IMR-90 (cell line): ENCODE measurements at regions not wholly inside any gene's neighbourhood (a gene's known extent, or its start where the extent isn't known, plus 50 kb on each side); places are given as distances from the start of the nearest gene placed in this dataset.

Experiments
- ATAC-seq: fragments of 200-7000 bp; cut with Tn5 transposase; 2 replicates; pipeline ENCODE4 v1.9.1; 2020; ENCODE audit warnings: low read depth, mild to moderate bottlenecking, moderate library complexity
- BruUV-seq: library from RNA; stranded (reverse); fragments of 400-500 nt; replicated peaks from 2 replicates; lab custom pipeline; 2021; lab: Mats Ljungman, UMichigan
- CTCF ChIA-PET: fragments of 300-600 bp; formaldehyde crosslinking; extraction: SDS; loops from one replicate; lab custom pipeline; 2021; ENCODE audit warnings: antibody characterized with exemption; lab: Yijun Ruan, JAX
- POLR2A ChIA-PET: fragments of 300-600 bp; sonication (Branson Sonifier 250); formaldehyde crosslinking; loops from one replicate; lab custom pipeline; 2022; ENCODE audit warnings: antibody characterized with exemption; ENCODE audit not compliant: unreplicated experiment; lab: Charles Lee
- DNase-seq: peaks from one replicate; pipeline ENCODE4 v3.0.0; 2013
- H2AFZ ChIP-seq: replicated peaks from 2 replicates; pipeline ENCODE3; 2013; ENCODE audit warnings: low read length, mild to moderate bottlenecking; ENCODE audit not compliant: poor library complexity
- H2AK5ac ChIP-seq: 2 replicates; pipeline ENCODE4 v1.6.1; 2013; ENCODE audit warnings: low read depth, low read length, inconsistent platforms
- H2AK9ac ChIP-seq: replicated peaks from 2 replicates; pipeline ENCODE3; 2013; ENCODE audit warnings: mild to moderate bottlenecking, low read depth, low read length, moderate library complexity; ENCODE audit not compliant: poor library complexity
- H2BK120ac ChIP-seq: 2 replicates; pipeline ENCODE4 v1.6.1; 2013; ENCODE audit warnings: low read depth, low read length, inconsistent platforms
- H2BK15ac ChIP-seq: 3 replicates; pipeline ENCODE4 v1.6.1; 2013; ENCODE audit warnings: low read depth, low read length, inconsistent platforms
- H2BK20ac ChIP-seq: 2 replicates; pipeline ENCODE4 v1.6.1; 2013; ENCODE audit warnings: low read depth, mild to moderate bottlenecking, inconsistent platforms, low read length, moderate library complexity
- H2BK5ac ChIP-seq: 2 replicates; pipeline ENCODE4 v1.6.1; 2013; ENCODE audit warnings: mild to moderate bottlenecking, low read depth, low read length, inconsistent platforms; ENCODE audit not compliant: poor library complexity, severe bottlenecking
- H3K14ac ChIP-seq: replicated peaks from 2 replicates; pipeline ENCODE4 v1.6.1; 2013; ENCODE audit warnings: low read depth, low read length, inconsistent platforms
- H3K18ac ChIP-seq: 2 replicates; pipeline ENCODE4 v1.6.1; 2013; ENCODE audit warnings: low read depth, low read length, control low read depth
- H3K23ac ChIP-seq: 2 replicates; pipeline ENCODE4 v1.6.1; 2013; ENCODE audit warnings: low read depth, low read length, inconsistent platforms
- H3K27ac ChIP-seq: 2 replicates; pipeline ENCODE4 v1.5.1; 2013; ENCODE audit warnings: mild to moderate bottlenecking, control low read depth, low read length; ENCODE audit not compliant: insufficient read depth
- H3K27me3 ChIP-seq: 2 replicates; pipeline ENCODE4 v1.6.1; 2013; ENCODE audit warnings: low read length; ENCODE audit not compliant: control insufficient read depth, insufficient read depth
- H3K36me3 ChIP-seq: 2 replicates; pipeline ENCODE4 v1.6.1; 2013; ENCODE audit warnings: low read length, mixed read lengths; ENCODE audit not compliant: control insufficient read depth, insufficient read depth
- H3K4ac ChIP-seq: 2 replicates; pipeline ENCODE4 v1.6.1; 2013; ENCODE audit warnings: low read depth, low read length, inconsistent platforms
- H3K4me1 ChIP-seq: 2 replicates; pipeline ENCODE4 v1.6.1; 2013; ENCODE audit warnings: low read length, mixed read lengths; ENCODE audit not compliant: control insufficient read depth, insufficient read depth
- H3K4me2 ChIP-seq: 2 replicates; pipeline ENCODE4 v1.6.1; 2013; ENCODE audit warnings: low read depth, mild to moderate bottlenecking, control low read depth, low read length, moderate library complexity
- H3K4me3 ChIP-seq: 2 replicates; pipeline ENCODE4 v1.5.1; 2013; ENCODE audit warnings: low read depth, mild to moderate bottlenecking, control low read depth, low read length, moderate library complexity; ENCODE audit not compliant: insufficient read depth
- H3K56ac ChIP-seq: 2 replicates; pipeline ENCODE4 v1.6.1; 2013; ENCODE audit warnings: low read length, inconsistent platforms; ENCODE audit not compliant: insufficient read depth; ENCODE audit errors: extremely low read depth
- H3K79me1 ChIP-seq, 2 experiments: 2 replicates each; pipeline ENCODE4 v1.6.1; 2013; ENCODE audit warnings: low read length in 2 of 2, inconsistent platforms in 1 of 2, low read depth in 1 of 2
- H3K9ac ChIP-seq: 2 replicates; pipeline ENCODE4 v1.6.1; 2013; ENCODE audit warnings: low read depth, low read length, control low read depth
- H3K9me1 ChIP-seq: 2 replicates; pipeline ENCODE4 v1.6.1; 2013; ENCODE audit warnings: low read length, inconsistent platforms; ENCODE audit not compliant: insufficient read depth
- H3K9me3 ChIP-seq: 2 replicates; pipeline ENCODE4 v1.6.1; 2013; ENCODE audit warnings: low read length; ENCODE audit not compliant: control insufficient read depth, insufficient read depth
- H4K20me1 ChIP-seq: 2 replicates; pipeline ENCODE4 v1.6.1; 2013; ENCODE audit warnings: low read length, inconsistent platforms; ENCODE audit not compliant: insufficient read depth
- H4K5ac ChIP-seq: 2 replicates; pipeline ENCODE4 v1.6.1; 2013; ENCODE audit warnings: mild to moderate bottlenecking, low read depth, low read length, control low read depth
- H4K8ac ChIP-seq, 2 experiments: 2 replicates each; pipeline ENCODE4 v1.6.1; 2013; ENCODE audit warnings: low read depth in 2 of 2, low read length in 2 of 2, control low read depth in 1 of 2, inconsistent platforms in 1 of 2
- H4K91ac ChIP-seq: 2 replicates; pipeline ENCODE4 v1.6.1; 2013; ENCODE audit warnings: low read depth, low read length, inconsistent platforms; ENCODE audit not compliant: insufficient read depth
- BHLHE40 ChIP-seq: fragments of 150-350 bp; IDR thresholded peaks from 2 replicates; pipeline ENCODE4 v1.6.1; 2016; ENCODE audit warnings: mild to moderate bottlenecking, low read depth, low read length
- CEBPB ChIP-seq: IDR thresholded peaks from 2 replicates; pipeline ENCODE4 v1.6.1; 2012; ENCODE audit warnings: low read depth, low read length, improper control_type of control experiment
- CHD1 ChIP-seq: IDR thresholded peaks from 2 replicates; pipeline ENCODE4 v1.6.1; 2012; ENCODE audit warnings: low read depth, low read length, improper control_type of control experiment
- FOS ChIP-seq: fragments of 150-350 bp; IDR thresholded peaks from 2 replicates; pipeline ENCODE4 v1.6.1; 2016; ENCODE audit warnings: low read depth, low read length
- MAFK ChIP-seq: IDR thresholded peaks from 2 replicates; pipeline ENCODE4 v1.6.1; 2012; ENCODE audit warnings: low read depth, low read length, improper control_type of control experiment
- MAZ ChIP-seq: IDR thresholded peaks from 2 replicates; pipeline ENCODE4 v1.6.1; 2012; ENCODE audit warnings: low read depth, mild to moderate bottlenecking, low read length, improper control_type of control experiment, moderate library complexity, borderline replicate concordance
- MXI1 ChIP-seq: IDR thresholded peaks from 2 replicates; pipeline ENCODE4 v1.6.1; 2012; ENCODE audit warnings: low read depth, mild to moderate bottlenecking, low read length, moderate library complexity, borderline replicate concordance
- NFE2L2 ChIP-seq: fragments of 150-350 bp; IDR thresholded peaks from 2 replicates; pipeline ENCODE4 v1.6.1; 2016; ENCODE audit warnings: low read depth, mild to moderate bottlenecking, low read length
- POLR2A ChIP-seq: IDR thresholded peaks from 2 replicates; pipeline ENCODE4 v1.6.1; 2012; ENCODE audit warnings: mild to moderate bottlenecking, low read depth, low read length
- RCOR1 ChIP-seq: IDR thresholded peaks from 2 replicates; pipeline ENCODE4 v1.6.1; 2012; ENCODE audit warnings: mild to moderate bottlenecking, low read length, improper control_type of control experiment; ENCODE audit not compliant: insufficient replicate concordance
- RFX5 ChIP-seq: IDR thresholded peaks from 2 replicates; pipeline ENCODE4 v1.8.0; 2012; ENCODE audit warnings: low read depth, mild to moderate bottlenecking, low read length, moderate library complexity
- SMC3 ChIP-seq: fragments of 150-350 bp; IDR thresholded peaks from 2 replicates; pipeline ENCODE4 v1.6.1; 2016; ENCODE audit warnings: low read depth, mild to moderate bottlenecking, antibody characterized with exemption, low read length, moderate library complexity
- WGBS, 2 experiments: methylation state at CpG; one replicate each; pipeline versions ENCODE4 v1.1.5 to v1.1.7; 2013; ENCODE audit warnings: missing lambda C conversion rate in 2 of 2; ENCODE audit not compliant: insufficient read length in 1 of 2; ENCODE audit errors: extremely low coverage in 2 of 2; 5-methylcytosine and 5-hydroxymethylcytosine counted together
- dilution Hi-C: fragments of 300-500 bp; cut with HindIII; formaldehyde crosslinking; loops from one replicate; pipeline ENCODE4 v1.14.3; 2018; ENCODE audit warnings: low sequenced_read_pairs; ENCODE audit not compliant: unreplicated experiment
- in situ Hi-C: fragments of 300-500 bp; cut with MboI; formaldehyde crosslinking; loops from 3 replicates; pipeline ENCODE4 v1.14.3; 2019; ENCODE audit warnings: low sequenced_read_pairs, inconsistent platforms, mixed read lengths
- intact Hi-C: fragments of 100-400 bp; cut with micrococcal nuclease; formaldehyde crosslinking; loops from 2 replicates; pipeline ENCODE4 v1.10.0; 2022
- TF ChIP-seq, protein P1 (sequence below): fragments of 150-350 bp; IDR thresholded peaks from 2 replicates; pipeline ENCODE4 v1.6.1; 2016; ENCODE audit warnings: low read depth, mild to moderate bottlenecking, low read length, moderate library complexity, borderline replicate concordance
- TF ChIP-seq, protein P2 (sequence below): fragments of 150-350 bp; IDR thresholded peaks from 2 replicates; pipeline ENCODE4 v1.6.1; 2017; ENCODE audit warnings: mild to moderate bottlenecking, antibody characterized with exemption, low read length, low read depth
- TF ChIP-seq, protein P3 (sequence below): conservative IDR thresholded peaks from 2 replicates; pipeline ENCODE4 v1.5.1; 2012; ENCODE audit warnings: mild to moderate bottlenecking, low read depth, low read length, improper control_type of control experiment

DNA sequence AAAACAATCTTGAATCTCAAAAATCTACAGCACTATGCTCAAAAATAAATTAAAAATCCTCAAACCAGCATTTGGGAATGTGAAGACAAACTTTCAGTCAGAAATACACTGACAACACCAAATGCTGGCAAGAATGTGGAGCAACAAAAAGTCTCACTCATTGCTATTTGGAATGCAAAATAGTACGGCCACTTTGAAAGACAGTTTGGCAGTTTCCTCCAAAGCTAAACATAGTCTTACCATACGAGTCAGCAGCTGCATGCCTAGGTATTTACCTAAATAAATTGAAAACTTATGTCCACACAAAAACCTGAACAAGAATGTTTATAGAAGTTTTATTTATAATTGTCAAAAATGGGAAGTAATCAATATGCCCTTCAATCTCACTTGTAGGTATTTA is 904.2 kb upstream of the LRRC4C start:
- intact Hi-C loops: no loop called here
- H3K27ac ChIP-seq: no peak overlapping the region
- H2AK5ac ChIP-seq: no peak overlapping the region
- no peak overlapping the region for H3K4me3 ChIP-seq
- H3K18ac ChIP-seq: no peak overlapping the region
- H3K9ac ChIP-seq: no peak overlapping the region
- H2BK5ac ChIP-seq: no peak overlapping the region
- ChIA-PET CTCF (no interaction called here), POLR2A (no interaction called here)
- ATAC-seq: no peak
- no peak overlapping the region for H2BK15ac ChIP-seq
- H2BK120ac ChIP-seq: no peak overlapping the region
- no peak overlapping the region for H3K23ac ChIP-seq
- no peak overlapping the region for H3K14ac ChIP-seq
- no peak overlapping the region for H2BK20ac ChIP-seq
- TF ChIP-seq CHD1 (no peak), NFE2L2 (no peak), RFX5 (no peak), MXI1 (no peak), FOS (no peak), SMC3 (no peak), RCOR1 (no peak), POLR2A (no peak), BHLHE40 (no peak), CEBPB (no peak), MAZ (no peak), MAFK (no peak)
- TF ChIP-seq, protein P1, sequence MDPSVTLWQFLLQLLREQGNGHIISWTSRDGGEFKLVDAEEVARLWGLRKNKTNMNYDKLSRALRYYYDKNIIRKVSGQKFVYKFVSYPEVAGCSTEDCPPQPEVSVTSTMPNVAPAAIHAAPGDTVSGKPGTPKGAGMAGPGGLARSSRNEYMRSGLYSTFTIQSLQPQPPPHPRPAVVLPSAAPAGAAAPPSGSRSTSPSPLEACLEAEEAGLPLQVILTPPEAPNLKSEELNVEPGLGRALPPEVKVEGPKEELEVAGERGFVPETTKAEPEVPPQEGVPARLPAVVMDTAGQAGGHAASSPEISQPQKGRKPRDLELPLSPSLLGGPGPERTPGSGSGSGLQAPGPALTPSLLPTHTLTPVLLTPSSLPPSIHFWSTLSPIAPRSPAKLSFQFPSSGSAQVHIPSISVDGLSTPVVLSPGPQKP: no peak
- TF ChIP-seq, protein P2, sequence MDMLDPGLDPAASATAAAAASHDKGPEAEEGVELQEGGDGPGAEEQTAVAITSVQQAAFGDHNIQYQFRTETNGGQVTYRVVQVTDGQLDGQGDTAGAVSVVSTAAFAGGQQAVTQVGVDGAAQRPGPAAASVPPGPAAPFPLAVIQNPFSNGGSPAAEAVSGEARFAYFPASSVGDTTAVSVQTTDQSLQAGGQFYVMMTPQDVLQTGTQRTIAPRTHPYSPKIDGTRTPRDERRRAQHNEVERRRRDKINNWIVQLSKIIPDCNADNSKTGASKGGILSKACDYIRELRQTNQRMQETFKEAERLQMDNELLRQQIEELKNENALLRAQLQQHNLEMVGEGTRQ: no peak
- TF ChIP-seq, protein P3, sequence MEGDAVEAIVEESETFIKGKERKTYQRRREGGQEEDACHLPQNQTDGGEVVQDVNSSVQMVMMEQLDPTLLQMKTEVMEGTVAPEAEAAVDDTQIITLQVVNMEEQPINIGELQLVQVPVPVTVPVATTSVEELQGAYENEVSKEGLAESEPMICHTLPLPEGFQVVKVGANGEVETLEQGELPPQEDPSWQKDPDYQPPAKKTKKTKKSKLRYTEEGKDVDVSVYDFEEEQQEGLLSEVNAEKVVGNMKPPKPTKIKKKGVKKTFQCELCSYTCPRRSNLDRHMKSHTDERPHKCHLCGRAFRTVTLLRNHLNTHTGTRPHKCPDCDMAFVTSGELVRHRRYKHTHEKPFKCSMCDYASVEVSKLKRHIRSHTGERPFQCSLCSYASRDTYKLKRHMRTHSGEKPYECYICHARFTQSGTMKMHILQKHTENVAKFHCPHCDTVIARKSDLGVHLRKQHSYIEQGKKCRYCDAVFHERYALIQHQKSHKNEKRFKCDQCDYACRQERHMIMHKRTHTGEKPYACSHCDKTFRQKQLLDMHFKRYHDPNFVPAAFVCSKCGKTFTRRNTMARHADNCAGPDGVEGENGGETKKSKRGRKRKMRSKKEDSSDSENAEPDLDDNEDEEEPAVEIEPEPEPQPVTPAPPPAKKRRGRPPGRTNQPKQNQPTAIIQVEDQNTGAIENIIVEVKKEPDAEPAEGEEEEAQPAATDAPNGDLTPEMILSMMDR: no peak
- no peaks in the 10 kb centered on the region for H4K20me1 ChIP-seq
- no peak overlapping the region for H2AFZ ChIP-seq
- no peaks in the 10 kb centered on the region for H3K79me1 ChIP-seq
- dilution Hi-C loops: no loop called here
- H3K9me3 ChIP-seq: peaks cover 8% of the 10 kb centered on the region
- no peak overlapping the region for H2AK9ac ChIP-seq
- no peak overlapping the region for H4K5ac ChIP-seq
- DNase-seq: no peak
- no peak overlapping the region for H3K4ac ChIP-seq
- no peaks in the 10 kb centered on the region for H3K36me3 ChIP-seq
- no CpG with 5 or more reads among the region's 2 CpGs for WGBS, 2 experiments
- H3K4me1 ChIP-seq: no peaks in the 10 kb centered on the region
- no TSS peak for BruUV-seq
- H4K91ac ChIP-seq: no peak overlapping the region
- H4K8ac ChIP-seq: no peak overlapping the region
- H3K4me2 ChIP-seq: no peak overlapping the region
- no peak overlapping the region for H3K56ac ChIP-seq
- no peaks in the 10 kb centered on the region for H3K9me1 ChIP-seq
- H3K27me3 ChIP-seq: no peaks in the 10 kb centered on the region
- in situ Hi-C loops: no loop called here
